B cell (primary cell): ENCODE measurements at regions not wholly inside any gene's neighbourhood (a gene's known extent, or its start where the extent isn't known, plus 50 kb on each side); places are given as distances from the start of the nearest gene placed in this dataset.

Experiments used
- EZH2 ChIP-seq: IDR thresholded peaks from 2 replicates; pipeline ENCODE4 v1.6.1; 2012; ENCODE audit warnings: borderline replicate concordance, low read depth, mild to moderate bottlenecking, moderate library complexity, low read length; ENCODE audit not compliant: insufficient read depth, poor library complexity, severe bottlenecking
- TF ChIP-seq, protein P1 (sequence below): fragments of 200-600 bp; IDR thresholded peaks from one replicate; pipeline ENCODE4 v1.8.0; 2022; ENCODE audit warnings: antibody characterized with exemption, mild to moderate bottlenecking

GRCh38 chr14:98172243-98172778 is 1099.7 kb downstream of the BCL11B start:
- TF ChIP-seq, protein P1, sequence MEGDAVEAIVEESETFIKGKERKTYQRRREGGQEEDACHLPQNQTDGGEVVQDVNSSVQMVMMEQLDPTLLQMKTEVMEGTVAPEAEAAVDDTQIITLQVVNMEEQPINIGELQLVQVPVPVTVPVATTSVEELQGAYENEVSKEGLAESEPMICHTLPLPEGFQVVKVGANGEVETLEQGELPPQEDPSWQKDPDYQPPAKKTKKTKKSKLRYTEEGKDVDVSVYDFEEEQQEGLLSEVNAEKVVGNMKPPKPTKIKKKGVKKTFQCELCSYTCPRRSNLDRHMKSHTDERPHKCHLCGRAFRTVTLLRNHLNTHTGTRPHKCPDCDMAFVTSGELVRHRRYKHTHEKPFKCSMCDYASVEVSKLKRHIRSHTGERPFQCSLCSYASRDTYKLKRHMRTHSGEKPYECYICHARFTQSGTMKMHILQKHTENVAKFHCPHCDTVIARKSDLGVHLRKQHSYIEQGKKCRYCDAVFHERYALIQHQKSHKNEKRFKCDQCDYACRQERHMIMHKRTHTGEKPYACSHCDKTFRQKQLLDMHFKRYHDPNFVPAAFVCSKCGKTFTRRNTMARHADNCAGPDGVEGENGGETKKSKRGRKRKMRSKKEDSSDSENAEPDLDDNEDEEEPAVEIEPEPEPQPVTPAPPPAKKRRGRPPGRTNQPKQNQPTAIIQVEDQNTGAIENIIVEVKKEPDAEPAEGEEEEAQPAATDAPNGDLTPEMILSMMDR: no peak
- no peak for TF ChIP-seq EZH2
